GM12873 (cell line): ENCODE measurements at regions not wholly inside any gene's neighbourhood (a gene's known extent, or its start where the extent isn't known, plus 50 kb on each side); places are given as distances from the start of the nearest gene placed in this dataset.

Experiments
- CTCF ChIP-seq: IDR thresholded peaks from 2 replicates; pipeline ENCODE4 v1.5.1; 2012; ENCODE audit warnings: low read depth, mild to moderate bottlenecking, moderate library complexity, low read length, control low read depth; ENCODE audit not compliant: insufficient read depth; ENCODE audit errors: missing control alignments

- no peak for TF ChIP-seq CTCF
Observed at GRCh38 chr1:191697556-191697955, 460.7 kb upstream of the RGS18 start.

- no peak for TF ChIP-seq CTCF
Observed at GRCh38 chr1:191698246-191698645, 460.0 kb upstream of the RGS18 start.

GRCh38 chr1:191699343-191699742 is 458.9 kb upstream of the RGS18 start:
- TF ChIP-seq CTCF: no peak

- TF ChIP-seq CTCF: no peak
Observed at GRCh38 chr1:191700922-191701321, 457.3 kb upstream of the RGS18 start.

GRCh38 chr1:191702124-191702523 is 456.1 kb upstream of the RGS18 start:
- TF ChIP-seq CTCF: no peak

- no peak for TF ChIP-seq CTCF
Observed at GRCh38 chr1:191707288-191707687, 451.0 kb upstream of the RGS18 start.

- TF ChIP-seq CTCF: no peak
Observed at GRCh38 chr1:191709215-191709614, 449.0 kb upstream of the RGS18 start.
